Kidney (tissue), 13 donors: ENCODE measurements at regions not wholly inside any gene's neighbourhood (a gene's known extent, or its start where the extent isn't known, plus 50 kb on each side); places are given as distances from the start of the nearest gene placed in this dataset.

Source experiments
- DNase-seq, 5 donors: peaks; one replicate each; pipeline ENCODE4 v3.0.0-alpha.2; 2013 to 2020
- FAIRE-seq: peaks from 2 replicates; lab custom pipeline; 2012; peaks lifted over from hg19 to GRCh38; lab: Jason Lieb, UNC
- H3K27ac ChIP-seq, 2 donors: one replicate each; pipeline ENCODE4 v1.7.0; 2013; ENCODE audit warnings: low read depth in 2 of 2, low read length in 2 of 2, inconsistent platforms in 1 of 2
- H3K27me3 ChIP-seq: one replicate; pipeline ENCODE4 v1.7.1; 2013; ENCODE audit warnings: low read length, inconsistent platforms; ENCODE audit not compliant: control insufficient read depth, insufficient read depth
- H3K36me3 ChIP-seq, 3 donors: one replicate each; pipeline versions ENCODE4 v1.7.0 to v1.7.1; 2013; ENCODE audit warnings: low read length in 3 of 3, control low read depth in 1 of 3, inconsistent platforms in 1 of 3; ENCODE audit not compliant: insufficient read depth in 3 of 3, control insufficient read depth in 2 of 3
- H3K4me1 ChIP-seq, 3 donors: one replicate each; pipeline versions ENCODE4 v1.7.0 to v1.7.1; 2013; ENCODE audit warnings: low read length in 3 of 3, inconsistent platforms in 1 of 3, low read depth in 1 of 3; ENCODE audit not compliant: control insufficient read depth in 2 of 3, insufficient read depth in 2 of 3
- H3K4me3 ChIP-seq, 3 donors: one replicate each; pipeline versions ENCODE4 v1.7.0 to v1.8.1; 2013; ENCODE audit warnings: low read length in 3 of 3, control low read depth in 1 of 3, inconsistent platforms in 1 of 3
- H3K9ac ChIP-seq, 3 donors: one replicate each; pipeline versions ENCODE4 v1.7.0 to v1.7.1; 2013; ENCODE audit warnings: low read length in 3 of 3, control low read depth in 1 of 3, inconsistent platforms in 1 of 3
- H3K9me3 ChIP-seq, 3 donors: one replicate each; pipeline versions ENCODE4 v1.7.0 to v1.7.1; 2013; ENCODE audit warnings: low read length in 3 of 3, control low read depth in 1 of 3, inconsistent platforms in 1 of 3; ENCODE audit not compliant: control insufficient read depth in 2 of 3, insufficient read depth in 1 of 3
- CTCF ChIP-seq: IDR thresholded peaks from 3 replicates; pipeline ENCODE4 v1.5.1; 2012; ENCODE audit warnings: mild to moderate bottlenecking, moderate library complexity, borderline replicate concordance; ENCODE audit not compliant: insufficient read depth; ENCODE audit errors: extremely low read depth
- intact Hi-C: fragments of 100-400 bp; cut with DNase I; formaldehyde crosslinking; loops from one replicate; pipeline ENCODE4 v1.11.1; 2022
- donor health status: control.
- donor health status: control.
- donor health status: control.
- donor health status: control.
- donor health status: control.
- donor health status: DM: yes; HTN: yes; CAD: no.
- donor health status: Normal renal cell carcinoma (clear cell type).

- intact Hi-C loops = no loop called here
- DNase-seq (peak in 4 of 5 donors; percentile 41 to 75 (median 65)), FAIRE-seq (no peak)
- no peak for TF ChIP-seq CTCF
- Histone ChIP-seq H3K27me3 (no peaks in the 10 kb centered on the region), H3K27ac (no peak overlapping the region), H3K4me3 (no peak overlapping the region), H3K36me3 (no peaks in the 10 kb centered on the region), H3K9ac (no peak overlapping the region), H3K4me1 (no peaks in the 10 kb centered on the region), H3K9me3 (no peaks in the 10 kb centered on the region)
Measured at GRCh38 chr10:111151595-111152307, 74.9 kb downstream of the ADRA2A start.

- Histone ChIP-seq H3K4me1 (no peaks in the 10 kb centered on the region), H3K9me3 (no peaks in the 10 kb centered on the region), H3K27me3 (no peaks in the 10 kb centered on the region), H3K27ac (no peak overlapping the region), H3K4me3 (no peak overlapping the region), H3K36me3 (no peaks in the 10 kb centered on the region), H3K9ac (no peak overlapping the region)
- TF ChIP-seq CTCF = no peak
- intact Hi-C loops = no loop called here
- FAIRE-seq (no peak), DNase-seq (no peak)
Measured at GRCh38 chr10:111156754-111157153, 79.9 kb downstream of the ADRA2A start.

- no peaks in the 10 kb centered on the region for H3K4me1 ChIP-seq
- intact Hi-C loops = no loop called here
Measured at GRCh38 chr10:111158595-111158994, 81.8 kb downstream of the ADRA2A start.

More at GRCh38 chr10:111158595-111158994, 81.8 kb downstream of the ADRA2A start:
- no peaks in the 10 kb centered on the region for H3K9me3 ChIP-seq
- H3K36me3 ChIP-seq = no peaks in the 10 kb centered on the region
- FAIRE-seq = no peak
- H3K9ac ChIP-seq = no peak overlapping the region
- TF ChIP-seq CTCF = no peak
- no peak overlapping the region for H3K4me3 ChIP-seq
- H3K27me3 ChIP-seq = no peaks in the 10 kb centered on the region
- no peak overlapping the region for H3K27ac ChIP-seq
- no peak for DNase-seq
